ENCODE measurements at regions not wholly inside any gene's neighbourhood (a gene's known extent, or its start where the extent isn't known, plus 50 kb on each side); places are given as distances from the start of the nearest gene placed in this dataset.

DNA sequence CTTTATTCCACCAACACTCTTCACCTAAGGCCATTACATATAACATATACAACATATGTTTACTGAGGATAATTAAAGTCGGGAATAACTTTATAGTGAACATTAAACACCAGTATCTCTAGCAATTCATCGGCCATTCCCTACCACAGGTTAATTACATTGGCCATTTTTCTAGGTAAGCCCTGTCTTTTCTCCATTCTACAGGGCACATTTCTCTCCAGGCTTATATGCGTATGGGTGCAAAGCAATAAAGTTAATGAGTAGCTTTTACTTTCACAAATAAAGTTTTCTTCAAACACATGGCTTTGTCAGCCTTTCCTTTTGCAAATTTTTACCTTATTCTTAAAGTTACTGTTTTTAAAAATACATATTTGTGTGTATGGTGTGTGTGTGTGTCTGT lies 111.9 kb upstream of the IQCM start:
- H3K36me3 ChIP-seq (ENCODE audit: control insufficient read depth, insufficient read depth, low read length) = no peaks in the 10 kb centered on the region
- no peak overlapping the region for H3K4me3 ChIP-seq (ENCODE audit: extremely low read depth, insufficient read depth, low read length, poor library complexity, severe bottlenecking)
- WGBS, 2 experiments (ENCODE audit: insufficient coverage in 2 of 2) = 70% methylated on average over 1 of the region's 3 CpGs; no CpG with 5 or more reads in 1 of the 2 experiments
- no peaks in the 10 kb centered on the region for H3K4me1 ChIP-seq (ENCODE audit: control insufficient read depth, insufficient read depth, low read length, poor library complexity, severe bottlenecking)
- H3K27ac ChIP-seq (ENCODE audit: low read depth, low read length, severe bottlenecking) = no peak overlapping the region
- no peaks in the 10 kb centered on the region for H3K9me3 ChIP-seq (ENCODE audit: control insufficient read depth, low read length)

DNA sequence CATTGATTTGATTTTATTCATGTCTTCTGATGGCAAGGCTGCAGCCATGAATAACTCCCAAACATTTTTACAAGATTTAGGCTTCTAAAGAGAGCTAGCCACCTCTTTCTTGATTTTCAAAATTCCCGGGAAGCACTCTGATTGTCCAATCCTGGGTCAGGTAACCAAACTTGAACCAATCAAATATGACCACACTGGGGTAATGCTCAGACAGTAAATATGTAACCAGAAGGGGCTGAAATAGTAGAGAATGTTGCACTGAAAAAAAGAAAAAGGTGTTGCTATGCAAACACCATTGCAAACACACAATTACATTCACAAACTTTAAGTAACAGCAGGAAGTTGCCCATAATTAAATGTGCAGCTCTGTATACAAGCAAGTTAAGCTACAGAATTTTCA lies 112.9 kb upstream of the IQCM start:
- H3K36me3 ChIP-seq (ENCODE audit: control insufficient read depth, insufficient read depth, low read length) = no peaks in the 10 kb centered on the region
- no peaks in the 10 kb centered on the region for H3K9me3 ChIP-seq (ENCODE audit: control insufficient read depth, low read length)
- no peak overlapping the region for H3K4me3 ChIP-seq (ENCODE audit: extremely low read depth, insufficient read depth, low read length, poor library complexity, severe bottlenecking)
- no peaks in the 10 kb centered on the region for H3K4me1 ChIP-seq (ENCODE audit: control insufficient read depth, insufficient read depth, low read length, poor library complexity, severe bottlenecking)
- WGBS, 2 experiments (ENCODE audit: insufficient coverage in 2 of 2) = 100% methylated on average over 1 of the region's 1 CpG; no CpG with 5 or more reads in 1 of the 2 experiments
- H3K27ac ChIP-seq (ENCODE audit: low read depth, low read length, severe bottlenecking) = no peak overlapping the region

DNA sequence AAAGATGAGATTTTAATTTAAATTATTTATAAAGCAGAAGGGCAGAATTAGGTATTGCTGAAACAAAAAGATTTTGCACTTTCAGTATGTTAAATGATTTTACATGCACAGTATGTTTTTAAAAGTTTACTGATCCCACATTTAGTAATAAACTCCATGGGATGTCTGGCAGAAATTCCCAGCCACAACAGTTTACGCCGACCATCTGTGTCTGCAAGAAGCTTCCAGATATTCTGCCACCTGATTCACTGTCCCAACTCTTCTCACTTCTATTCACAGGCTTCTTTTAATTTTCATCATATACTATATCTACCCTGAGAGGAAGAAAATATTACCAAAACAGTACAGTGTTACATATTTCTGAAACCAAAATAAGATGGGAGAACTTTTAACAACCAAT lies 115.8 kb upstream of the IQCM start:
- no peaks in the 10 kb centered on the region for H3K36me3 ChIP-seq (ENCODE audit: control insufficient read depth, insufficient read depth, low read length)
- no peaks in the 10 kb centered on the region for H3K9me3 ChIP-seq (ENCODE audit: control insufficient read depth, low read length)
- 44 to 50% methylated on average over 2 of the region's 2 CpGs for WGBS, 2 experiments (ENCODE audit: insufficient coverage in 2 of 2)
- H3K27ac ChIP-seq (ENCODE audit: low read depth, low read length, severe bottlenecking) = no peak overlapping the region
- no peak overlapping the region for H3K4me3 ChIP-seq (ENCODE audit: extremely low read depth, insufficient read depth, low read length, poor library complexity, severe bottlenecking)
- no peaks in the 10 kb centered on the region for H3K4me1 ChIP-seq (ENCODE audit: control insufficient read depth, insufficient read depth, low read length, poor library complexity, severe bottlenecking)

DNA sequence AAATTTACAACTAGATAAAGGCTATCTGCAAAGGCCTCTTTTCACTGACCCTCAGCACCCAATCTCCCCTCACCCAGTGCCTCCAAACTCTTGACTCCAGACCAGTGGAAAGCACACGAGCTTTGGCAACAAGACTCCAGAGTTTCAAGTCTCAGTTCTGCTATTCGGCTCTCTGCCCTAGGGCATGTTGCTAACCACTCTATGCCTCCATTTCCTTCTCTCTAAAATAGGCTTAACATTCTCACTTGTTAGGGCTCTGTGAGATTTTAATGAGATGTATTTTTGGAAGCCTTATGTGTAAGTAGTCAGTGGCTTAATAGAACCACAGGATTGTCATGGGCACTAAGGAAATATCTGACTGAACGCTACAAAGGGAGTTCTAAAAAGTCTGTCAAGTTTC lies 116.5 kb upstream of the IQCM start:
- H3K4me3 ChIP-seq (ENCODE audit: extremely low read depth, insufficient read depth, low read length, poor library complexity, severe bottlenecking) = no peak overlapping the region
- H3K27ac ChIP-seq (ENCODE audit: low read depth, low read length, severe bottlenecking) = no peak overlapping the region
- no peaks in the 10 kb centered on the region for H3K36me3 ChIP-seq (ENCODE audit: control insufficient read depth, insufficient read depth, low read length)
- WGBS, 2 experiments (ENCODE audit: insufficient coverage in 2 of 2) = 74 to 85% methylated on average over 2 of the region's 3 CpGs
- no peaks in the 10 kb centered on the region for H3K4me1 ChIP-seq (ENCODE audit: control insufficient read depth, insufficient read depth, low read length, poor library complexity, severe bottlenecking)
- H3K9me3 ChIP-seq (ENCODE audit: control insufficient read depth, low read length) = no peaks in the 10 kb centered on the region

DNA sequence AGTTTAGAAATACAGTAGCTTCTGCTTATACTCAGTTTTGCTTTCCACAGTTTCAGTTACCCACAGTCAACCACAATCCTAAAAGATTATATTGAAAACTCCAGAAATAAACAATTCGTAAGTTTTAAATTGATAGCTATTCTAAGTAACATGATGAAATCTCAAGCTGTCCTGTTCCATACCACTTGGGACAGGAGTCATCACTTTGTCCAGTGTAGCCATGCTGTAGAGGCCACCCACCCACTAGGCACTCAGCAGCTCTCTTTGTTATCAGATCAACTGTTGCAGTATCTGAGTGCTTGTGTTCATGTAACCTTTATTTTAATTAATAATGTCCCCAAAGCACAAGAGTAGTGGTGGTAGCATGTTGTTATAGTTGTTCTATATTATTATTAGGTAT lies 117.5 kb upstream of the IQCM start:
- Histone ChIP-seq H3K36me3 (ENCODE audit: control insufficient read depth, insufficient read depth, low read length) (no peaks in the 10 kb centered on the region), H3K4me1 (ENCODE audit: control insufficient read depth, insufficient read depth, low read length, poor library complexity, severe bottlenecking) (no peaks in the 10 kb centered on the region), H3K9me3 (ENCODE audit: control insufficient read depth, low read length) (no peaks in the 10 kb centered on the region), H3K27ac (ENCODE audit: low read depth, low read length, severe bottlenecking) (no peak overlapping the region), H3K4me3 (ENCODE audit: extremely low read depth, insufficient read depth, low read length, poor library complexity, severe bottlenecking) (no peak overlapping the region)
- WGBS, 2 experiments (ENCODE audit: insufficient coverage in 2 of 2) = no CpG with 5 or more reads among the region's 1 CpG

DNA sequence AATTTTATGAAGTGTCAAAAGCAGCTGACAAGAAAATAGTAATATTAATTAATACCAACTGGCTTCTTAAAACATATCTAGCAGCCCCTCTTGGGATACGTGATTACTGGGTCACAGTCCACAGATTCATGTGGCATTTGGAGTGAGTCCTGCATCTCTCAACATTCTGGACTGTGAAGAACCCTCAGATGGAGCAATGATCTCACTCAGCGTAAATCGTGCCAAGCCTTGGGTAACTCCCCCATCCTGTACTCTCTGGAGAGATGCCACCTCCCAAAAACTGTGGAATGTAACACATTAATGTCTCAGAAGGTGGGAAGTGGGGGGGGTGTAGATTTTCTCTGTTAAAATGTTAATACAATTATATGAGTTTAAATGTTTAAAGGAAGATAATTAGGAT lies 118.2 kb upstream of the IQCM start:
- no peaks in the 10 kb centered on the region for H3K4me1 ChIP-seq (ENCODE audit: control insufficient read depth, insufficient read depth, low read length, poor library complexity, severe bottlenecking)
- H3K27ac ChIP-seq (ENCODE audit: low read depth, low read length, severe bottlenecking) = no peak overlapping the region
- WGBS, 2 experiments (ENCODE audit: insufficient coverage in 2 of 2) = 92% methylated on average over 1 of the region's 3 CpGs; no CpG with 5 or more reads in 1 of the 2 experiments
- no peak overlapping the region for H3K4me3 ChIP-seq (ENCODE audit: extremely low read depth, insufficient read depth, low read length, poor library complexity, severe bottlenecking)
- H3K9me3 ChIP-seq (ENCODE audit: control insufficient read depth, low read length) = no peaks in the 10 kb centered on the region
- no peaks in the 10 kb centered on the region for H3K36me3 ChIP-seq (ENCODE audit: control insufficient read depth, insufficient read depth, low read length)

DNA sequence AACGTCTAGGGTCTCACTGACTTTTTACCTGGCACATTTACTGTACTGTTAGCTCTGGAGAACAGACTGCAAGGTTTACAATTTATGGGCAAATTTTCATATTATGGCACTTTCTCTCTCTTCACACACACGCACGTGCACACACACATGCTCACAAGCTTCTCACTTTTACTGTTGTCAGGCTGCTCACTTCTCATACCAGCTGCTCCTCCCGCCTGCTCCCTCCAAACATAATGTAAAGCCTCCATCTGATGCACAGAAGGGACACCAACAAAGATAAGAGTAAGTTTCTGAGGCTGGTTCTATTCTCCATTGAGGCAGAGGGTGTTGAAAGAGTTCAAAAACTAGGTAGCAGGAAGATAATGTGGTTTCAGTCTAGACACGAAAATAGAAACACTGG lies 128.9 kb upstream of the DCLK2 start:
- WGBS, 2 experiments (ENCODE audit: insufficient coverage in 2 of 2) = 77 to 78% methylated on average over 2 of the region's 5 CpGs
- Histone ChIP-seq H3K4me3 (ENCODE audit: extremely low read depth, insufficient read depth, low read length, poor library complexity, severe bottlenecking) (no peak overlapping the region), H3K36me3 (ENCODE audit: control insufficient read depth, insufficient read depth, low read length) (no peaks in the 10 kb centered on the region), H3K9me3 (ENCODE audit: control insufficient read depth, low read length) (no peaks in the 10 kb centered on the region), H3K27ac (ENCODE audit: low read depth, low read length, severe bottlenecking) (no peak overlapping the region), H3K4me1 (ENCODE audit: control insufficient read depth, insufficient read depth, low read length, poor library complexity, severe bottlenecking) (no peaks in the 10 kb centered on the region)

DNA sequence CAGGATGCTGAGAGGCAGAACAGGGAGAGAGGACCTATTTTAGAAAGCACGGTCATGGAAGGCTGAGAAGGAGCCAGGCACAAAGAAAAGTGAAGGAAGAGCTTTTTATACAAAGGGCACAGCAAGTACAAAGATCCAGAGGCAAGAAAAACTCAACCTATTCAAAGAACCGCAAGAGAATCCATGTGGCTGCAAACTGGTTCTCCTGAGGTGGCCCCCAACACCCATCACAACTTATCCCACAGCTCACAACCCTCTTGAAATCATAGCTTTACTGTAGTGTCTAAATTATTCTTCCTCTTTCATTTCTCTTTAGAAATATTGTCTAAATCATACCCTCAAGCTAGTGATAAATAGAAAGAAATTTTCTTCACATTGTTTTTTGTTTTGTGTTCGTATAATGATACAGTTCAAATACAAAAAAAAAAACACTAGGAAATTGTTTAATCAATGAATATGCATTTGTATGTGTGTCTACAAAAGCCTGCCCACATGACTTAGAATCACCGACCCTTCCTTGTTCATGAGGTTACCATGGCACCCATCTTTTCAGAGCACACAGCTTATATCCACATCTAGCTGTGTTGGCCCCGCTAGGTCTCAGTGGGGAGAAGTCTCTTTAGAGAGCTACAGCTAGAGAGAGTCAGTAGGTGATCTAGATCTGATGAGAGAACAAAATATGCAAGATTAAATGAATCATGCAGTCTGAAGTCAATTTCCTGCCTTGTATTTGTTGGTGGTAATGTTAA lies 126.9 kb upstream of the DCLK2 start:
- H3K4me1 ChIP-seq (ENCODE audit: control insufficient read depth, insufficient read depth, low read length, poor library complexity, severe bottlenecking) = no peaks in the 10 kb centered on the region
- no peak overlapping the region for H3K4me3 ChIP-seq (ENCODE audit: extremely low read depth, insufficient read depth, low read length, poor library complexity, severe bottlenecking)
- H3K27ac ChIP-seq (ENCODE audit: low read depth, low read length, severe bottlenecking) = no peak overlapping the region
- WGBS, 2 experiments (ENCODE audit: insufficient coverage in 2 of 2) = 83 to 100% methylated on average over 2 of the region's 5 CpGs
- H3K9me3 ChIP-seq (ENCODE audit: control insufficient read depth, low read length) = no peaks in the 10 kb centered on the region
- H3K36me3 ChIP-seq (ENCODE audit: control insufficient read depth, insufficient read depth, low read length) = no peaks in the 10 kb centered on the region

DNA sequence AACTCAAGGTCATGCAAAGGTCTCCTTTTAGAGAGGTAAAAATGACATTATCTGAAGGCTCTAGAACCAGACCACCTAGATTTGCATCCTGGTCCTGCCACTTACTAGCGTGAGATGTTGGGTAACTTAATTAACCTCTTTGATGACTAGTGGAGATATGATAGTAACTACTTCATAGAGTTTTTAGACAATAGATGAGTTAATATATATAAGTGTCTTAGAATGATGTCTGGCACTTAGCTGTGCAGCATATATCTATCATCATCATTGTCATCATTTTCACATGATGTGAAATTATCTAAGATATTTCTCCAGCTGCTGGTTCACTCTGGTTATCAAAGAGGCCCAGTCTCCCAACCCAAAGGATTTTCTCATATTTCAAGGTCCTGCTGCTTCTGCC lies 126.1 kb upstream of the DCLK2 start:
- WGBS, 2 experiments (ENCODE audit: insufficient coverage in 2 of 2) = no CpG with 5 or more reads among the region's 1 CpG
- Histone ChIP-seq H3K9me3 (ENCODE audit: control insufficient read depth, low read length) (no peaks in the 10 kb centered on the region), H3K4me3 (ENCODE audit: extremely low read depth, insufficient read depth, low read length, poor library complexity, severe bottlenecking) (no peak overlapping the region), H3K27ac (ENCODE audit: low read depth, low read length, severe bottlenecking) (no peak overlapping the region), H3K4me1 (ENCODE audit: control insufficient read depth, insufficient read depth, low read length, poor library complexity, severe bottlenecking) (no peaks in the 10 kb centered on the region), H3K36me3 (ENCODE audit: control insufficient read depth, insufficient read depth, low read length) (no peaks in the 10 kb centered on the region)

DNA sequence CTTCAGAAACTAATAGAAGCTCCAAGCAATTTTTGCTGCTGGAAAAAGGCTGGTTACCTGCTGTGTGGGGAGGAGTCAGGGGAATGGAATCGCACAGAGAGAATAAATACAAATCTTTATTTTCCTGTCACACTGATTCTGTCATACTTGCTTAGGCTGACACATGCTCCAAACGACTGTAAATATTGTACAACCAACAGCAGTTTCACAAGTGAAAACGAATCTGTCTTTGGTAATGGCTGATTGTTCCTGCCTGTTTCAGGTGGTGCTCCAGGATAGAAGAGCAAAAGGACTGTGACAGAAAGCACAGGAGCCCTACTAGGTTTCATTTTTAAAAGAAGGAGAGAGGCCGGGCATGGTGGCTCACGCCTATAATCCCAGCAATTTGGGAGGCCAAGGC lies 125.5 kb upstream of the DCLK2 start:
- 80 to 100% methylated on average over 2 to 3 of the region's 5 CpGs for WGBS, 2 experiments (ENCODE audit: insufficient coverage in 2 of 2)
- Histone ChIP-seq H3K4me1 (ENCODE audit: control insufficient read depth, insufficient read depth, low read length, poor library complexity, severe bottlenecking) (no peaks in the 10 kb centered on the region), H3K36me3 (ENCODE audit: control insufficient read depth, insufficient read depth, low read length) (no peaks in the 10 kb centered on the region), H3K4me3 (ENCODE audit: extremely low read depth, insufficient read depth, low read length, poor library complexity, severe bottlenecking) (no peak overlapping the region), H3K27ac (ENCODE audit: low read depth, low read length, severe bottlenecking) (no peak overlapping the region), H3K9me3 (ENCODE audit: control insufficient read depth, low read length) (no peaks in the 10 kb centered on the region)

DNA sequence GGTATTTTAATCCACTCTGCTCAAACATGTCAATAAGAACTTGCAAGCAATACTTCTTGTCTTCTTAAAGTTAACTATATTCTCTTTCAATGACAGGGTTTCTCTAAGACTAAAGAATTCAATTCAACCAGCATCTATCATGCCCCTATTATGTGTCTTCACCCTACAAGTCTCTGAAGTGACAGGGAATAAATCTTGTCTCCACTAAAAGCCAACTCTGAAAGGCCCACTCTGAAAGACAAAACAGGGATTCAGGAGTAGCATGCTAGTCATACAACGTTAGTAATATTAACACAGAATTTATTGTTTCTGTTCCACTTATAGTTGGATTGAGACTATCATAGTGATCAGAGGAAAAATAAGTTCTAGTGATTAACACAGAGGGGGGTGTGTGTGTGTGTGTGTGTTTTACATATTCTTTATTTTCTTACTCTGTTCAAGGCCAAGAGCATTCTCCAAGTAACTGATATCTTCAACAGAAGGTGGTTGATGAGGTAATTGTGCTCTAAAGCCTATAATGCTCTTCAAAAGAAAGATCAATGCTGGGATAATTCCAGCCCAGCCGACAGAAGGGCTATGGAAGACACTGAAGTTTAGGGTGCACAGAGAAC lies 122.4 kb upstream of the DCLK2 start:
- no peaks in the 10 kb centered on the region for H3K9me3 ChIP-seq (ENCODE audit: control insufficient read depth, low read length)
- H3K4me1 ChIP-seq (ENCODE audit: control insufficient read depth, insufficient read depth, low read length, poor library complexity, severe bottlenecking) = no peaks in the 10 kb centered on the region
- no peak overlapping the region for H3K4me3 ChIP-seq (ENCODE audit: extremely low read depth, insufficient read depth, low read length, poor library complexity, severe bottlenecking)
- H3K27ac ChIP-seq (ENCODE audit: low read depth, low read length, severe bottlenecking) = no peak overlapping the region
- 75% methylated on average over 1 of the region's 2 CpGs for WGBS, 2 experiments (ENCODE audit: insufficient coverage in 2 of 2)
- H3K36me3 ChIP-seq (ENCODE audit: control insufficient read depth, insufficient read depth, low read length) = no peaks in the 10 kb centered on the region
